Fibroblast of mammary gland (primary cell): ENCODE measurements at regions not wholly inside any gene's neighbourhood (a gene's known extent, or its start where the extent isn't known, plus 50 kb on each side); places are given as distances from the start of the nearest gene placed in this dataset.

Experiments used
- DNase-seq: peaks from one replicate; pipeline ENCODE4 v3.0.0-alpha.2; 2010; ENCODE audit warnings: low read depth
- H3K4me3 ChIP-seq: 2 replicates; pipeline ENCODE4 v1.5.1; 2011; ENCODE audit warnings: low read depth, mild to moderate bottlenecking, low read length, moderate library complexity; ENCODE audit not compliant: control insufficient read depth
- TF ChIP-seq, protein P1 (sequence below): conservative IDR thresholded peaks from 2 replicates; pipeline ENCODE4 v1.5.1; 2011; ENCODE audit warnings: low read depth, low read length, inconsistent platforms; ENCODE audit not compliant: control insufficient read depth, insufficient read depth

DNA sequence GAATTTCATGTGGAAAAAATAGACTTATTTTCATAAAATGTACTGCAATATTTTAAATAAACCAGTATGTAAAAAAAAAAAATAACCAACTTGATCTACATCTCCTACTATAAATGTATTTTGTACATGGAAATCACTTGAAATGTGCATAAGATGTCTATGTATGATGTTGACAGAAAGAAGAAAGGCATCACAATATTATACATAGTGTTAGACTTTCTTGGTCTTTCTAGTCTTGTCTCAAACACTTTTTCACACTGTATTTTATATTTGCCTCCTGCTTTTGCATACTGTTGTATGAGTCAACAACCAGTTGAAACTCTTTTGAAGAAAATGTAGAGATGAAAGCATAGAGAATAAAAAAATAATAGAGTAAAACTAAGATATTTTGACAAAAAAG, 352.4 kb upstream of the MGAT4C start:
- DNase-seq = no peak
- TF ChIP-seq, protein P1, sequence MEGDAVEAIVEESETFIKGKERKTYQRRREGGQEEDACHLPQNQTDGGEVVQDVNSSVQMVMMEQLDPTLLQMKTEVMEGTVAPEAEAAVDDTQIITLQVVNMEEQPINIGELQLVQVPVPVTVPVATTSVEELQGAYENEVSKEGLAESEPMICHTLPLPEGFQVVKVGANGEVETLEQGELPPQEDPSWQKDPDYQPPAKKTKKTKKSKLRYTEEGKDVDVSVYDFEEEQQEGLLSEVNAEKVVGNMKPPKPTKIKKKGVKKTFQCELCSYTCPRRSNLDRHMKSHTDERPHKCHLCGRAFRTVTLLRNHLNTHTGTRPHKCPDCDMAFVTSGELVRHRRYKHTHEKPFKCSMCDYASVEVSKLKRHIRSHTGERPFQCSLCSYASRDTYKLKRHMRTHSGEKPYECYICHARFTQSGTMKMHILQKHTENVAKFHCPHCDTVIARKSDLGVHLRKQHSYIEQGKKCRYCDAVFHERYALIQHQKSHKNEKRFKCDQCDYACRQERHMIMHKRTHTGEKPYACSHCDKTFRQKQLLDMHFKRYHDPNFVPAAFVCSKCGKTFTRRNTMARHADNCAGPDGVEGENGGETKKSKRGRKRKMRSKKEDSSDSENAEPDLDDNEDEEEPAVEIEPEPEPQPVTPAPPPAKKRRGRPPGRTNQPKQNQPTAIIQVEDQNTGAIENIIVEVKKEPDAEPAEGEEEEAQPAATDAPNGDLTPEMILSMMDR = no peak
- H3K4me3 ChIP-seq = no peak overlapping the region

GRCh38 chr12:86601550-86602308, 345.5 kb upstream of the MGAT4C start:
- DNase-seq = no peak
- no peak overlapping the region for H3K4me3 ChIP-seq
- TF ChIP-seq, protein P1 = no peak

GRCh38 chr12:86600664-86601231, 344.6 kb upstream of the MGAT4C start:
- H3K4me3 ChIP-seq = no peak overlapping the region
- TF ChIP-seq, protein P1 = no peak
- DNase-seq = no peak

GRCh38 chr12:86597431-86597830, 341.2 kb upstream of the MGAT4C start:
- TF ChIP-seq, protein P1 = no peak
- DNase-seq = no peak
- no peak overlapping the region for H3K4me3 ChIP-seq

DNA sequence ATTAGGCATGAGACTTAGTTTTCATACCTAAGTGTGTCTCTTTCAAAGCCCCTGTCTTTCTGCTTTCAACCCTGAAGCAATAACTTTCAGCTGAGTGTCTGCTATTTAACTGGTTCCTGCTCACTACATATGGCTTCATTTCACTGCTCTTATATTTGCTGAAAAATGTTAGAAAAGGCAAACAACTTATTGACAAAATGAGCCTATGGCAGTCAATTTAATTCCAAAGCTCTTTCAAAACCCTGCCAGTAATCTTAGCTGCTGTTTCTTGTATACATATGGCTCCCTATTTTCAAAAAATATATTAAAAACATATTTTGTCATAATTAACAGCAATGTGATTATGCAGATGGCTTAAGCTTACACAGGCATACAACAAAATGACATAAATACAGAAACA, 334.1 kb upstream of the MGAT4C start:
- TF ChIP-seq, protein P1 = no peak
- H3K4me3 ChIP-seq = no peak overlapping the region
- no peak for DNase-seq

DNA sequence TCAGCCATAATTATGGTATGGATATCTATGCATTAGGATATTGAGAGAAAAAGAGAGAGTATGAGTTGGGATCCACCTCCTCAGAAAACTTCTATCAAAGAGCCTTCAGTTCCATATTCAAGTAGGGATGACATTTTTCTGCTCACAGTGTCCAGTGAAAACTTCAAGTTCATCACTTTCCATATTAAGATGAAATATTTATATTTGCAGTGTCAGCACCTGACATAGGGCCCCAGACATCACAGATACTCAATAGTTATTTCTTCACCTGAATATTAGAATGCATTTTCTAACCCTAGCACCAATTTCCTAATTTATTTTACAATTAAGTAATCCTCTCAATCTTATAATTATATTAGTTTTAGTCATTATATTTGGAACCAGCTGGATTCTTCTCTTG, 318.0 kb upstream of the MGAT4C start:
- no peak overlapping the region for H3K4me3 ChIP-seq
- no peak for DNase-seq
- TF ChIP-seq, protein P1 = no peak
